HS-5 (cell line): ENCODE measurements at regions not wholly inside any gene's neighbourhood (a gene's known extent, or its start where the extent isn't known, plus 50 kb on each side); places are given as distances from the start of the nearest gene placed in this dataset.
"Not testable (repeated sequence)": the region's sequence is repeated elsewhere in the genome, so short reads cannot be mapped to it uniquely, and the experiment has no call there.

Source experiments
- DNase-seq: peaks from one replicate; pipeline ENCODE4 v3.0.0-alpha.2; 2012; ENCODE audit warnings: low read depth

DNA sequence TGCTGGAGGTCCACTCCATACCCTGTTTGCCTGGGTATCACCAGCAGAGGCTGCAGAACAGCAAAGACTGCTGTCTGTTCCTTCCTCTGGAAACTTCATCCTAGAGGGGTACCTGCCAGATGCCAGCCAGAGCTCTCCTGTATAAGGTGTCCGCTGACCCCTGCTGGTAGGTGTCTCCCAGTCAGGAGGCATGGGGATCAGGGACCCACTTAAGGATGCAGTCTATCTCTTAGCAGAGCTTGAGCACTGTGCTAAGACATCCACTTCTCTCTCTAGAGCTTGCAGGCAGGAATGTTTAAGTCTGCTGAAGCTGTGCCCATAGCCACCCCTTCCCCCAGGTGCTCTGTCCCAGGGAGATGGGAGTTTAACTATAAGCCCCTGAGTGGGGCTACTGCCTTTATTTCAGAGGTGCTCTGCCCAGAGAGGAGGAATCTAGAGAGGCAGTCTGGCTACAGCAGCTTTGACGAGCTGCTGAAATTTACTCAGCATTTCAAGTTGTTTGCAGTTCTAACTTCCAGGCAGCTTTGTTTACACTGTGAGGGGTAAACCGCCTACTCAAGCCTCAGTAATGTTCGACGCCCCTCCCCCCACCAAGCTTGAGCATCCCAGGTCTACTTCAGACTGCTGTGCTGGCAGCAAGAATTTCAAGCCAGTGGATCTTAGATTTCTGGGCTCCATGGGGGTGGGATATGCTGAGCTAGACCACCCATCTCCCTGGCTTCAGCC, 74.5 kb upstream of the GORAB start:
- DNase-seq: not testable (repeated sequence)

DNA sequence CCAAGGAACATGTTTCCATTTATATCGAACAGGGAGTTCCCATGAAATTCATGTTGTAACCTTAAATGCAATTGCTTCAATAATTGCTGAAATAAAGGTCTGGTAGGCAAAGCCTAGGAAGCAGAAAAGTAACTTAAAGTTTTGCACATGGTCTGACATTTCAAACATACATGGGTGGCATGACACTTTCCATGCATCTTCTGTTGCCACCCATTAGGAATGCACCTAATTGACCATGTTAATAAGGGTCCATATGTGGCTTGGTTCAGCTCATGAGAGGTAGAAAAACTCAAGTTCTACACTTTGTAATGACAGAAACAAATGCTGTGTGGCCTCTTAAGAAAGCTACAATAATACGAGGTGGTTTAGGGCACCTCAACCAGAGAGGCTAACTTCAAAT, 72.0 kb upstream of the GORAB start:
- DNase-seq: no peak

DNA sequence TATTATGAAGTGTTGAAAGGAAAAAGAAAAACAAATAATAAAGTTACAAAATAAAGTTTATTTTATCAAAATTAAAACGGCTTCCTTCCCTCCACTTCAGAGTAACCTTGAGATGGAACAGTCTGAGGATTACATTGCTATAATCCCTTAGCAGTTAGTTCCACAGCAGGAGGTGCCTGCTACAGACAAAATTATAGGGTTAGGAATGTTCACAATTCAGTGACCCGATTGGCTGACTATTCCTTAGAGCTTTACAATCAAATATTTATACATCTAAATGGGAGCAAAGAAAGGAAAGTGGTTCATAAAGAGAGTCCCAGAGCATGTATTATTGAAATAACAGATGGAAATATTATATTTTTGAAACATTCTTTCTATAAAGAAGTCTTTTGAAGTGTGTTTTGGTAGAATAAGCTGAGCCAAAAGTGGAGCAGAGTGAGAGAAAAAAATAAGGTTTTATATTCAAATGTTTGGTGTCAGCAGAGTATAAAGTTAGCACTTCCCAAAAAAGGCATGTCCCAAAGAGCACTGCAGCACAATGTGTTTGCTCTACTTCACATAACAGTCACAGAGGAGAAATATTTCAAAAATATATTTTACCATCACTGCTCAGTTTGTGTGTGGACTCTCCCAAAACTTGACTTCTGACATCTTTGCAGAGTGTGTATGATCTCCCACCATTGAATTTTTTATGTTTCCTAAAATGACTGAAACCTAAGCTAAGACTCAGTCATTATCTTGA, 71.4 kb upstream of the GORAB start:
- DNase-seq: no peak

DNA sequence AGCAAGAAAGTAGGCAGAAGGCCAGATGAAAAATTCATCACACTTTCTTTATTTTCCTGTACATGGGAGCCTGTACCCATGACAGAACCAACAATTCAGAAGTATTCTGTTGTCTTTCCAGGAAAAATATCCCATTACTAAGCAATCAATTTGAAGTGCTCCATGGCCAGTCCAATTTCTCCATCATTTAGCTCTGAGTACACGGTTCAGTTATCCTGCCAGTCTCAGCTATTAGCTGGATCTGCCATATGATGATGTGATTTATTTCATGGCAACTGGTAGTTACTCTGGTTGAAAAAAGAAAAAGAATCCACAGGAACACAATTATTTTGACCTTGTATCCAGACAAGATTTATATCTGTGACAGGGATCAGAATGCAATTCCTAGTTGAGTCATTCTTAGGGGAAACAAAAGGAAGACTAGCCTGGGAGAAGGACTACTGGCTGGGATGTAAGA, 70.6 kb upstream of the GORAB start:
- no peak for DNase-seq

DNA sequence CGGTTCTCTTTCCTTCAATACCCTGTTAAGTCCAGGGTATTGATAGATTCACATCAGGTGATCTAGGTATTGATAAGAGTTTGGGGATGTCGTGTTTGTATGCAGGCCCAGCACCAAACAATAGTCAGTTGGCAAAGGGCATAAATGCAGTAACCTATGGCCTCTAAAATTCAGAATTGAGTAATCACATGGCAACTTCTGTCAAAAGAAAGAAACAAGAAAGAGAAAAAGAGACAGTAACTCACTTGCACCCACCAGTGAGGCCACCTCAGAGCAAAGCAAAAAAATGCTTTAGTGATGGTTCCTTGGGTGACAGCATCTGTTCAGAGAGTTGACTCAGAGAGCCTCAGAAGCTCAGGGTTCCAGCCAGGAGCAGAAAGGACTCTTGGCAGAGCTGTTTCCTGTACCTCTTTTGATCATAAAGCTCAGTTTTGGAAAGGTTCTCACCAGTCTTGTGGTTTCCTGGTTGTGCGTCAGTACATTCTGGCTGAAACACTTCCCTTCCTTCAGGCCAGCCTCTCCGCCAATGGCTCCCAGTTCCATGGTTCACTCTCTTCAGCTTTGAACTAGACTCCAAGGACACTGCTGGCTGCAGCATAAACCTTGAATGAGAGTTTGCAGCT, 70.1 kb upstream of the GORAB start:
- no peak for DNase-seq

DNA sequence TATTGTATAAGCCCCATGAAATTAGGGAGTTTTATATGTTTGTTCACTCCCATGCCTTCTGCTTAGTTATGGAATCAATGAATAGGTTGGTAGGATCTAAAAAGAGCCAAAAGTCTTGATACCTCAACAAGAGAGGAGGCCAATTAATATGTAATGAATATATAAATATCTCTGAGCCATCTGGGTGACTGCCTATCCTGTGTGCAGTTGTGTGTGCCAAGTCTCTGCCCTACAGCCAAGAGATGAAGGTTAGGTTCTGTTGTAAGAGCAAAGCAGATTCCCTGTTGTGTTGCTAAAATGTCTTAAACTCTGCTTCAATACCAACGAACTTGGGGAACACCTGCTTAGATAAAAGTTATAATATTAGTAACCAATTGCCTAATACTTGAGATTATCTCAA, 61.8 kb upstream of the GORAB start:
- DNase-seq: no peak

DNA sequence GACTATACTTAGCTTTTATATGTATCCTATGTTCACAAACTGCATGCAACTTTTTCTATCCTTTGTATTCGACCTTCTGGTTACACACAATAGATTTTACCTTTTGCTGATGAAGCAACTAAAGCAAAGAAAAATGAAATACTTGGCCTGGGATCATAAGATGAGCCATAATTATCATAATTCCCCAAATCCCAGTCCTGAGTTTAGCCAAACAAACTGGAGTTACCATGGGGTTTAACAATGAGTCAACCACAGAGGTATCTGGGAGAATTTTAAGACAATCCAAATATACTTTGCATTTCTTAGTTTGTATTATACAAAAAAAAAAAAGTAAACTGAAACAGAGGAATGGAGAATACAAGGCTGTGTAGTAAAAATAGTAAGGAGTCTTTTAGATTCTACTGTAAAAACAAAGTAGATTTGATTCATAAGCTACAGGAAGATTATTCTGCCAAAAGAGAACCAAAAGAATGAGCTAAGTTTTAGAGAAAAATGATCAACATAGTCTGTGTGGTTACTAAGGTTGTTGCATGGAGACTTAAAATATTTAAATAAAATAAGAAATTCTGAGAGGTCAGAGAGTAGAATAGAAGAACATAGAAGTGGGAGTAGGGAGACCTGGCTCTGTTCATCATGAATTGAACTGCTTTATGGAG, 60.4 kb upstream of the GORAB start:
- no peak for DNase-seq

DNA sequence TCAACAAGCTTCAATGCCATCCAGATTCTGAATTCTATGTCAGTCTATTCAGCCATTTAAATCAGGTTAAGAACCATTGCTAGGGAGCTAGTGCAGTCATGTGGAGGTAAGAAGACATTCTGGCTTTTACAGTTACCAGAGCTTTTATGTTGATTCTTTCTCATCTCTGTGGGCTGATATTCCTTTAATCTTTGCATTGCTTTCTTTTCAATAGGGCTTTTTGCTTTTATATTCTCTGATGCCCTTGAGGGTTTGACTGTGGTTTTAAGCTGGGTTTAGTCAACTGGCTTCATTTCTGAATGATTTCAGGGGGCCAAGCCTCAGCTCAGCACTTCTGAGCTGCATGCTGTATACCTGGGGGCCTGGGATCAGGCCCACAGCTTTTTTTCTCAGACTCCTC, 51.0 kb upstream of the GORAB start:
- no peak for DNase-seq
